ENCODE measurements at regions not wholly inside any gene's neighbourhood (a gene's known extent, or its start where the extent isn't known, plus 50 kb on each side); places are given as distances from the start of the nearest gene placed in this dataset.

- Histone ChIP-seq H4K20me1 (replicated peaks in 1 of 2; ENCODE audit: control insufficient read depth in 1 of 2, insufficient read depth in 2 of 2, low read length in 2 of 2) (no peaks in the 10 kb centered on the region), H3K14ac (ENCODE audit: insufficient read length) (no peak overlapping the region), H4K8ac (ENCODE audit: extremely low read depth, insufficient read depth, low read length) (no peak overlapping the region), H4K5ac (ENCODE audit: insufficient read length, low read depth, low read length) (no peak overlapping the region), H3K4me1 (replicated peaks in 1 of 4; ENCODE audit: control insufficient read depth in 3 of 4, insufficient read depth in 4 of 4, low read length in 3 of 4) (no peaks in the 10 kb centered on the region), H3K4me2 (ENCODE audit: insufficient read depth in 1 of 2, low read depth in 2 of 2, low read length in 2 of 2) (no peak overlapping the region), H2BK12ac (ENCODE audit: low read depth, low read length) (no peak overlapping the region), H3K36me3 (ENCODE audit: control insufficient read depth in 2 of 4, insufficient read depth in 4 of 4, low read length in 3 of 4) (no peaks in the 10 kb centered on the region; a peak in 1 of 8 replicates), H2BK15ac (ENCODE audit: low read length) (no peak overlapping the region), H3K23ac (ENCODE audit: insufficient read length) (no peak overlapping the region), H3K56ac (replicated peaks; ENCODE audit: insufficient read length, low read depth, low read length) (no peak overlapping the region), H2BK20ac (ENCODE audit: low read length) (no peak overlapping the region), H3K4me3 (ENCODE audit: extremely low read depth in 1 of 4, insufficient read depth in 2 of 4, low read depth in 3 of 4, low read length in 4 of 4) (no peak overlapping the region), H3K27me3 (replicated peaks in 1 of 4; ENCODE audit: control insufficient read depth in 3 of 4, extremely low read depth in 1 of 4, insufficient read depth in 3 of 4, low read length in 3 of 4) (no peaks in the 10 kb centered on the region), H2BK120ac (replicated peaks; ENCODE audit: low read depth, low read length) (no peak overlapping the region), H3K18ac (ENCODE audit: extremely low read depth, low read length) (no peak overlapping the region), H3K23me2 (ENCODE audit: low read depth, low read length) (no peaks in the 10 kb centered on the region), H2BK5ac (ENCODE audit: low read depth, low read length) (no peak overlapping the region), H3K9ac (replicated peaks in 1 of 4; ENCODE audit: extremely low read depth in 1 of 4, low read depth in 3 of 4, low read length in 3 of 4) (no peak overlapping the region), H3K27ac (ENCODE audit: low read depth, low read length) (no peak overlapping the region), H2AK5ac (ENCODE audit: low read depth, low read length) (no peak overlapping the region), H3K9me3 (ENCODE audit: insufficient read depth in 2 of 2, low read depth in 1 of 2, low read length in 1 of 2) (peaks cover 2% of the 10 kb centered on the region in 2 experiments; a peak in 2 of 4 replicates), H3K79me1 (ENCODE audit: low read depth, low read length) (no peaks in the 10 kb centered on the region), H2AFZ (ENCODE audit: low read length) (no peak overlapping the region), H3K79me2 (ENCODE audit: control insufficient read depth in 1 of 2, insufficient read depth in 2 of 2, low read length in 2 of 2) (no peaks in the 10 kb centered on the region), H4K91ac (replicated peaks; ENCODE audit: insufficient read length, low read length) (no peak overlapping the region), H3K4ac (replicated peaks; ENCODE audit: insufficient read length, low read depth, low read length) (no peak overlapping the region)
- WGBS, 2 experiments (ENCODE audit: extremely low coverage in 1 of 2, insufficient coverage in 1 of 2, insufficient read length in 1 of 2, insufficient replicate concordance in 2 of 2, low coverage in 1 of 2, low lambda C conversion rate in 2 of 2, missing lambda C conversion rate in 1 of 2), result 86% methylated on average over 3 of the region's 3 CpGs; no CpG with 5 or more reads in 1 of the 2 experiments
- ChIA-PET CTCF (ENCODE audit: partially characterized antibody) (no interaction called here), POLR2A (ENCODE audit: partially characterized antibody) (no interaction called here)
- TF ChIP-seq TBP (IDR thresholded peaks at IDR 0.05; ENCODE audit: low read depth, low read length), result no peak
- TF ChIP-seq CHD1 (IDR thresholded peaks at IDR 0.05; ENCODE audit: low read depth, low read length), result no peak
- TF ChIP-seq POLR2A (IDR thresholded peaks at IDR 0.05; ENCODE audit: control extremely low read depth in 1 of 2, low read depth in 2 of 2, low read length in 2 of 2), result no peak
- TF ChIP-seq SUZ12 (IDR thresholded peaks at IDR 0.05; ENCODE audit: low read length), result no peak
- TF ChIP-seq CEBPB (IDR thresholded peaks at IDR 0.05; ENCODE audit: low read depth, low read length), result no peak
- TF ChIP-seq NRF1 (IDR thresholded peaks at IDR 0.05; ENCODE audit: low read depth, low read length), result no peak
- TF ChIP-seq MAX (IDR thresholded peaks at IDR 0.05), result no peak
- TF ChIP-seq TCF12 (IDR thresholded peaks at IDR 0.05; ENCODE audit: low read depth, low read length), result no peak
- no peak for TF ChIP-seq CBX8 (IDR thresholded peaks at IDR 0.05; ENCODE audit: borderline replicate concordance, low read depth, low read length)
- DNase-seq (ENCODE audit: low read depth in 1 of 2, low spot score in 2 of 2) (no peak), FAIRE-seq (no peak)
These were observed 1248.8 kb upstream of the SLC10A2 start for GRCh38 chr13:104314926-104315535.
